ENCODE measurements at regions not wholly inside any gene's neighbourhood (a gene's known extent, or its start where the extent isn't known, plus 50 kb on each side); places are given as distances from the start of the nearest gene placed in this dataset.

- TF ChIP-seq CTCF (IDR thresholded peaks at IDR 0.05; ENCODE audit: insufficient read depth, low read length, poor library complexity, severe bottlenecking) (no peak), EZH2phosphoT487 (conservative IDR thresholded peaks at IDR 0.05; ENCODE audit: low read length) (no peak)
These were observed 742.9 kb upstream of the RAB6C start for GRCh38 chr2:129236601-129237000.
